ENCODE measurements at regions not wholly inside any gene's neighbourhood (a gene's known extent, or its start where the extent isn't known, plus 50 kb on each side); places are given as distances from the start of the nearest gene placed in this dataset.

DNA sequence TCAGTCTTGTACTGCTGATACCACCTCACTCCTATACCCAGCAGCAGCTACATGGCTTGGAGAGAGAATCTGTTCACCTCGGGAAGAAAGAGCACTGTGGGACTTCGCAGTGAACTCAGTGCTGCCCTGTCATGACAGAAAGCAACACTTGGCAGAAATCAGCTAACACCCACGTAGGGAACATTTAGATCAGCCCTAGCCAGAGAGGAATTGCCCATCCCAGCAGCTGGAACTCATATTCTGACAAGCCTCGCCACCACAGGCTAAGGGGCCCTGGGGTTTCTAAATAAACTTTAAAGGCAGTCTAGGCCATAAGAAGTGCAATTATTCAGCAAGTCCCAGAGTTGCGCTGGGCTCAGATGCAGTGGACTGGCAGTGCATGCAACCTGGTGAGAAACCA is 1266.8 kb downstream of the GRIK2 start:
- H3K4me3 ChIP-seq (ENCODE audit: extremely low read depth in 1 of 4, insufficient read depth in 2 of 4, low read depth in 3 of 4, low read length in 4 of 4), result no peak overlapping the region
- no peak overlapping the region for H2BK12ac ChIP-seq (ENCODE audit: low read depth, low read length)
- ChIA-PET POLR2A (ENCODE audit: partially characterized antibody) (no interaction called here), CTCF (ENCODE audit: partially characterized antibody) (no interaction called here)
- no peak overlapping the region for H4K91ac ChIP-seq (replicated peaks; ENCODE audit: insufficient read length, low read length)
- DNase-seq (ENCODE audit: low read depth in 1 of 2, low spot score in 2 of 2) (no peak), FAIRE-seq (no peak)
- no peak overlapping the region for H2BK15ac ChIP-seq (ENCODE audit: low read length)
- no peak overlapping the region for H3K18ac ChIP-seq (ENCODE audit: extremely low read depth, low read length)
- H3K4me2 ChIP-seq (ENCODE audit: insufficient read depth in 1 of 2, low read depth in 2 of 2, low read length in 2 of 2), result no peak overlapping the region
- H3K27ac ChIP-seq (ENCODE audit: low read depth, low read length), result no peak overlapping the region
- no peaks in the 10 kb centered on the region for H3K23me2 ChIP-seq (ENCODE audit: low read depth, low read length)
- no peaks in the 10 kb centered on the region for H3K9me3 ChIP-seq (ENCODE audit: insufficient read depth in 2 of 2, low read depth in 1 of 2, low read length in 1 of 2)
- H4K20me1 ChIP-seq (replicated peaks in 1 of 2; ENCODE audit: control insufficient read depth in 1 of 2, insufficient read depth in 2 of 2, low read length in 2 of 2), result no peaks in the 10 kb centered on the region
- no peak overlapping the region for H3K4ac ChIP-seq (replicated peaks; ENCODE audit: insufficient read length, low read depth, low read length)
- no peaks in the 10 kb centered on the region for H3K79me1 ChIP-seq (ENCODE audit: low read depth, low read length)
- H2AK5ac ChIP-seq (ENCODE audit: low read depth, low read length), result no peak overlapping the region
- no peak overlapping the region for H4K8ac ChIP-seq (ENCODE audit: extremely low read depth, insufficient read depth, low read length)
- H3K56ac ChIP-seq (replicated peaks; ENCODE audit: insufficient read length, low read depth, low read length), result no peak overlapping the region
- 0 out of 2 replicates have a peak overlapping the region, but pooled peaks have one; percentile 29 for H2AFZ ChIP-seq (ENCODE audit: low read length)
- H3K4me1 ChIP-seq (replicated peaks in 1 of 4; ENCODE audit: control insufficient read depth in 3 of 4, insufficient read depth in 4 of 4, low read length in 3 of 4), result no peaks in the 10 kb centered on the region
- no peaks in the 10 kb centered on the region for H3K27me3 ChIP-seq (replicated peaks in 1 of 4; ENCODE audit: control insufficient read depth in 3 of 4, extremely low read depth in 1 of 4, insufficient read depth in 3 of 4, low read length in 3 of 4)
- no peak overlapping the region for H3K23ac ChIP-seq (ENCODE audit: insufficient read length)
- no peaks in the 10 kb centered on the region for H3K36me3 ChIP-seq (ENCODE audit: control insufficient read depth in 2 of 4, insufficient read depth in 4 of 4, low read length in 3 of 4)
- H2BK20ac ChIP-seq (ENCODE audit: low read length), result no peak overlapping the region
- H3K14ac ChIP-seq (ENCODE audit: insufficient read length), result no peak overlapping the region
- WGBS, 2 experiments (ENCODE audit: extremely low coverage in 1 of 2, insufficient coverage in 1 of 2, insufficient read length in 1 of 2, insufficient replicate concordance in 2 of 2, low coverage in 1 of 2, low lambda C conversion rate in 2 of 2, missing lambda C conversion rate in 1 of 2), result 90% methylated on average over 5 of the region's 5 CpGs; no CpG with 5 or more reads in 1 of the 2 experiments
- no peak overlapping the region for H4K5ac ChIP-seq (ENCODE audit: insufficient read length, low read depth, low read length)
- H3K9ac ChIP-seq (replicated peaks in 1 of 4; ENCODE audit: extremely low read depth in 1 of 4, low read depth in 3 of 4, low read length in 3 of 4), result no peak overlapping the region
- no peak overlapping the region for H2BK120ac ChIP-seq (replicated peaks; ENCODE audit: low read depth, low read length)
- H3K79me2 ChIP-seq (ENCODE audit: control insufficient read depth in 1 of 2, insufficient read depth in 2 of 2, low read length in 2 of 2), result no peaks in the 10 kb centered on the region
- H2BK5ac ChIP-seq (ENCODE audit: low read depth, low read length), result no peak overlapping the region
- TF ChIP-seq MAFK (IDR thresholded peaks at IDR 0.05; ENCODE audit: low read depth, low read length) (no peak), KDM1A (IDR thresholded peaks at IDR 0.05; ENCODE audit: borderline replicate concordance, low read length) (no peak), HDAC6 (IDR thresholded peaks at IDR 0.05; ENCODE audit: low read depth, low read length) (no peak), RNF2 (IDR thresholded peaks at IDR 0.05; ENCODE audit: borderline replicate concordance, low read depth, low read length, missing control alignments, poor library complexity, severe bottlenecking) (no peak), POLR2A (IDR thresholded peaks at IDR 0.05; ENCODE audit: control extremely low read depth in 1 of 2, low read depth in 2 of 2, low read length in 2 of 2) (no peak), CTBP2 (IDR thresholded peaks at IDR 0.05; ENCODE audit: borderline replicate concordance, insufficient read depth, insufficient read length, low read length) (no peak), EP300 (IDR thresholded peaks at IDR 0.05; ENCODE audit: borderline replicate concordance in 1 of 2, low read depth in 2 of 2, low read length in 2 of 2) (no peak), SRF (IDR thresholded peaks at IDR 0.05; ENCODE audit: low read depth, low read length) (no peak), ATF3 (IDR thresholded peaks at IDR 0.05; ENCODE audit: insufficient read depth, low read depth, low read length) (no peak), RFX5 (IDR thresholded peaks at IDR 0.05; ENCODE audit: borderline replicate concordance, low read depth, low read length) (no peak), HDAC2 (IDR thresholded peaks at IDR 0.05; ENCODE audit: borderline replicate concordance in 1 of 2, low read depth in 2 of 2, low read length in 2 of 2) (no peak), CBX8 (IDR thresholded peaks at IDR 0.05; ENCODE audit: borderline replicate concordance, low read depth, low read length) (no peak)
- TF ChIP-seq, protein P1, sequence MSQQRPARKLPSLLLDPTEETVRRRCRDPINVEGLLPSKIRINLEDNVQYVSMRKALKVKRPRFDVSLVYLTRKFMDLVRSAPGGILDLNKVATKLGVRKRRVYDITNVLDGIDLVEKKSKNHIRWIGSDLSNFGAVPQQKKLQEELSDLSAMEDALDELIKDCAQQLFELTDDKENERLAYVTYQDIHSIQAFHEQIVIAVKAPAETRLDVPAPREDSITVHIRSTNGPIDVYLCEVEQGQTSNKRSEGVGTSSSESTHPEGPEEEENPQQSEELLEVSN (IDR thresholded peaks at IDR 0.05), result no peak

All from H1 (cell line).